ENCODE measurements at regions not wholly inside any gene's neighbourhood (a gene's known extent, or its start where the extent isn't known, plus 50 kb on each side); places are given as distances from the start of the nearest gene placed in this dataset.
"Not testable (repeated sequence)": the region's sequence is repeated elsewhere in the genome, so short reads cannot be mapped to it uniquely, and the experiment has no call there.

GRCh38 chr4:100908540-100908939 lies 390.7 kb upstream of the EMCN start:
- ATAC-seq (ENCODE audit: insufficient number of reproducible peaks, low FRiP score, low read depth), result no peak
- Histone ChIP-seq H3K4me1 (ENCODE audit: control insufficient read depth in 1 of 2, low read depth in 2 of 2) (no peaks in the 10 kb centered on the region), H3K4me3 (no peak overlapping the region), H3K36me3 (no peaks in the 10 kb centered on the region), H3K27me3 (replicated peaks; ENCODE audit: insufficient read depth) (no peaks in the 10 kb centered on the region), H3K27ac (no peak overlapping the region), H3K9me3 (no peaks in the 10 kb centered on the region)
- no peak for DNase-seq (ENCODE audit: low spot score)
- TF ChIP-seq CTCF (IDR thresholded peaks at IDR 0.05), result no peak

- no peaks in the 10 kb centered on the region for H3K36me3 ChIP-seq
- ATAC-seq (ENCODE audit: insufficient number of reproducible peaks, low FRiP score, low read depth) (no peak), DNase-seq (ENCODE audit: low spot score) (no peak)
- TF ChIP-seq CTCF (IDR thresholded peaks at IDR 0.05), result peak; percentile 32
- no peak overlapping the region for H3K27ac ChIP-seq
- H3K4me3 ChIP-seq, result no peak overlapping the region
- no peaks in the 10 kb centered on the region for H3K9me3 ChIP-seq
- H3K4me1 ChIP-seq (ENCODE audit: control insufficient read depth in 1 of 2, low read depth in 2 of 2), result no peaks in the 10 kb centered on the region
- H3K27me3 ChIP-seq (replicated peaks; ENCODE audit: insufficient read depth), result no peaks in the 10 kb centered on the region
Observed at GRCh38 chr4:100907465-100908454, 389.9 kb upstream of the EMCN start.

- no peak for ATAC-seq (ENCODE audit: insufficient number of reproducible peaks, low FRiP score, low read depth)
- TF ChIP-seq CTCF (IDR thresholded peaks at IDR 0.05), result no peak
Observed at GRCh38 chr4:100906973-100907372, 389.2 kb upstream of the EMCN start.

GRCh38 chr4:100900945-100901344 lies 383.1 kb upstream of the EMCN start:
- H3K27me3 ChIP-seq (replicated peaks; ENCODE audit: insufficient read depth); DNase-seq (ENCODE audit: low spot score); H3K4me3 ChIP-seq; H3K4me1 ChIP-seq (ENCODE audit: control insufficient read depth in 1 of 2, low read depth in 2 of 2); ATAC-seq (ENCODE audit: insufficient number of reproducible peaks, low FRiP score, low read depth); H3K9me3 ChIP-seq; H3K27ac ChIP-seq; H3K36me3 ChIP-seq: not testable (repeated sequence)

More at GRCh38 chr4:100906973-100907372, 389.2 kb upstream of the EMCN start:
- H3K4me3 ChIP-seq, result no peak overlapping the region
- no peak overlapping the region for H3K27ac ChIP-seq
- no peaks in the 10 kb centered on the region for H3K9me3 ChIP-seq
- no peak for DNase-seq (ENCODE audit: low spot score)
- no peaks in the 10 kb centered on the region for H3K4me1 ChIP-seq (ENCODE audit: control insufficient read depth in 1 of 2, low read depth in 2 of 2)
- H3K36me3 ChIP-seq, result no peaks in the 10 kb centered on the region
- no peaks in the 10 kb centered on the region for H3K27me3 ChIP-seq (replicated peaks; ENCODE audit: insufficient read depth)

GRCh38 chr4:100900134-100900533 lies 382.3 kb upstream of the EMCN start:
- H3K4me3 ChIP-seq, result no peak overlapping the region
- TF ChIP-seq CTCF (IDR thresholded peaks at IDR 0.05), result no peak
- DNase-seq (ENCODE audit: low spot score) (no peak), ATAC-seq (ENCODE audit: insufficient number of reproducible peaks, low FRiP score, low read depth) (no peak)
- no peaks in the 10 kb centered on the region for H3K27me3 ChIP-seq (replicated peaks; ENCODE audit: insufficient read depth)
- H3K9me3 ChIP-seq, result no peaks in the 10 kb centered on the region
- no peaks in the 10 kb centered on the region for H3K4me1 ChIP-seq (ENCODE audit: control insufficient read depth in 1 of 2, low read depth in 2 of 2)
- H3K27ac ChIP-seq, result no peak overlapping the region
- H3K36me3 ChIP-seq, result no peaks in the 10 kb centered on the region

Measured in thoracic aorta (tissue), 2 donors.